NCI-H1092 treated with DMSO at 0.1 percent for 48 hours (cell line): ENCODE measurements at regions not wholly inside any gene's neighbourhood (a gene's known extent, or its start where the extent isn't known, plus 50 kb on each side); places are given as distances from the start of the nearest gene placed in this dataset.

Experiments used
- DNase-seq: peaks from one replicate; lab custom pipeline; 2025; lab: John Stamatoyannopoulos, UW

GRCh38 chr6:92820601-92821000 lies 598.8 kb downstream of the EPHA7 start:
- DNase-seq = no peak

GRCh38 chr6:92810913-92811312 lies 608.4 kb downstream of the EPHA7 start:
- DNase-seq = peak; percentile 49

GRCh38 chr6:92806254-92806653 lies 613.1 kb downstream of the EPHA7 start:
- DNase-seq = no peak

- DNase-seq = no peak
Measured at GRCh38 chr6:92791403-92791802, 628.0 kb downstream of the EPHA7 start.

- DNase-seq = no peak
Measured at GRCh38 chr6:92790381-92790780, 629.0 kb downstream of the EPHA7 start.

- DNase-seq = no peak
Measured at GRCh38 chr6:92784235-92784634, 635.1 kb downstream of the EPHA7 start.

- peak; percentile 37 for DNase-seq
Measured at GRCh38 chr6:92779746-92780145, 639.6 kb downstream of the EPHA7 start.

- peak; percentile 74 for DNase-seq
Measured at GRCh38 chr6:92777146-92777740, 642.1 kb downstream of the EPHA7 start.

- no peak for DNase-seq
Measured at GRCh38 chr6:92770540-92770939, 648.8 kb downstream of the EPHA7 start.

GRCh38 chr6:92767101-92767500 lies 652.3 kb downstream of the EPHA7 start:
- DNase-seq = no peak

GRCh38 chr6:92763680-92764079 lies 655.7 kb downstream of the EPHA7 start:
- DNase-seq = no peak

- no peak for DNase-seq
Measured at GRCh38 chr6:92763274-92763584, 656.1 kb downstream of the EPHA7 start.

GRCh38 chr6:92762443-92763273 lies 656.7 kb downstream of the EPHA7 start:
- DNase-seq = no peak

GRCh38 chr6:92759178-92759577 lies 660.2 kb downstream of the EPHA7 start:
- DNase-seq = no peak

GRCh38 chr6:92757925-92758324 lies 661.4 kb downstream of the EPHA7 start:
- DNase-seq = no peak

GRCh38 chr6:92756912-92757311 lies 662.4 kb downstream of the EPHA7 start:
- DNase-seq = no peak

GRCh38 chr6:92753956-92754355 lies 665.4 kb downstream of the EPHA7 start:
- no peak for DNase-seq

GRCh38 chr6:92752114-92752513 lies 667.2 kb downstream of the EPHA7 start:
- no peak for DNase-seq

GRCh38 chr6:92748131-92748530 lies 671.2 kb downstream of the EPHA7 start:
- no peak for DNase-seq

GRCh38 chr6:92737983-92738382 lies 681.4 kb downstream of the EPHA7 start:
- no peak for DNase-seq

GRCh38 chr6:92723390-92723931 lies 695.9 kb downstream of the EPHA7 start:
- DNase-seq = no peak

- DNase-seq = no peak
Measured at GRCh38 chr6:92719773-92720172, 699.6 kb downstream of the EPHA7 start.

- no peak for DNase-seq
Measured at GRCh38 chr6:92716638-92717037, 702.7 kb downstream of the EPHA7 start.

GRCh38 chr6:92715991-92716390 lies 703.4 kb downstream of the EPHA7 start:
- no peak for DNase-seq
